Muscle of back (tissue), 3 donors: ENCODE measurements at regions not wholly inside any gene's neighbourhood (a gene's known extent, or its start where the extent isn't known, plus 50 kb on each side); places are given as distances from the start of the nearest gene placed in this dataset.
"Not testable (repeated sequence)": the region's sequence is repeated elsewhere in the genome, so short reads cannot be mapped to it uniquely, and the experiment has no call there.

Experiments
- DNase-seq, 3 donors: peaks; one replicate each; pipeline versions ENCODE4 v3.0.0 to v3.0.0-alpha.2; 2013

DNA sequence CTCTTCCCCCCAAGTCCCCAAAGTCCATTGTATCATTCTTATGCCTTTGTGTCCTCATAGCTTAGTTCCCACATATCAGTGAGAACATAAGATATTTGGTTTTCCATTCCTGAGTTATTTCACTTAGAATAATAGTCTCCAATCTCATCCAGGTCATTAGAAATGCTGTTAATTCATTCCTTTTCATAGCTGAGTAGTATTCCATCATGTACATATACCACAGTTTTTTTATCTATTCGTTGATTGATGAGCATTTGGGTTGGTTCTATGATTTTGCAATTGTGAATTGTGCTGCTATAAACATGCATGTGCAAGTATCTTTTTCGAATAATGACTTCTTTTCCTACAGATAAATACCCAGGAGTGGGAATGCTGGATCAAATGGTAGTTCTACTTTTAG lies 359.6 kb downstream of the ADAMTS20 start:
- not testable (repeated sequence) for DNase-seq

- no peak for DNase-seq
These were observed 371.8 kb downstream of the ADAMTS20 start for GRCh38 chr12:43180242-43180641.

- peak; percentile 33 to 70 (median 40) for DNase-seq
These were observed 372.5 kb downstream of the ADAMTS20 start for GRCh38 chr12:43179486-43179885.

- peak in 1 of 3 donors; percentile 52 for DNase-seq
These were observed 374.7 kb downstream of the ADAMTS20 start for GRCh38 chr12:43177276-43177675.

GRCh38 chr12:43169115-43169681 lies 382.8 kb downstream of the ADAMTS20 start:
- no peak for DNase-seq

- peak in 1 of 3 donors; percentile 46 for DNase-seq
These were observed 384.3 kb downstream of the ADAMTS20 start for GRCh38 chr12:43167691-43168090.

- no peak for DNase-seq
These were observed 386.7 kb downstream of the ADAMTS20 start for GRCh38 chr12:43165351-43165750.

DNA sequence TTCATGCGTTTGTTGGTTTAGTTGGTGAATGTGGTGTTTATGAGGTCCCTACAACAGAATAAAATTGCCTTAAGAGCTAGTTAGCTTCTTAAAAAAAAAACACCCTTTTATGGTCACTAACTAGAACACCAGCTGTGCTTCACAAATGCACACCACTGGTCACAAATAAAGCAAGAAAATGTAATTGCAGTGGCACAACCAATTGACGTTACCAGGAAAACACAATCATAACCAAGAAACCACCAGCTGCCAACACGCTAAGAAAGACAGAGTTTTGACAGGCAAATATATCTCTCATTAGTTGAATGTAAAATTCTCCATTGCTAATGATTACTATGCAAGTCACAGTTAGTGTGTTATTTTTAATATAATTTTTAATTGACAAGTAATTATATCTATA lies 389.9 kb downstream of the ADAMTS20 start:
- no peak for DNase-seq

GRCh38 chr12:43159506-43159905 lies 392.5 kb downstream of the ADAMTS20 start:
- no peak for DNase-seq

GRCh38 chr12:43158126-43158525 lies 393.9 kb downstream of the ADAMTS20 start:
- DNase-seq: no peak

- DNase-seq: no peak
These were observed 396.6 kb downstream of the ADAMTS20 start for GRCh38 chr12:43155376-43155775.

DNA sequence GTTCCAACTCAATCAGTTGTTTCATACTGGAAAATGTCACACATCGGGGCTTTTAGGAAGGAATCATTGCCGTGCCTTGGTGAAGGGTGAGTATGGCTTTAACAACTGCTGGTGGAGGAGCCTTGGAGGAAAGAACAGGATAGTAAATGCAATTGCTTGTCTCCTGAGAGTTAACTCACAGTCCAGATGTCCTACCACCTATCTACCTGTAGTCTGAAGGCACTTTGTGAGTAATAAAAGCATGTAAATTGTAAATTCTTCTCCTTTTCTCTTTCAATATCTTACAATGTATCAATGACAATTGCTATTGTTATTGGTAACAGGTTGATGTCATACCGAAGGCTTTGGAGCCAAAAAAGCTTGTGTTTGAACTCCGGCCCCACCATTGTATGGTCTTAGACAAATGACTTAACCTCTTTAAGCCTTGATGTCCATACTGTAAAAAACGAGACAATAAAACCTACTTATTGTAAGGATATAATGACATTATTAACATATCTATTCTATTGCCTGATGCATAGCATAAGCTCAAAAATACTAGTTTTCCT lies 397.4 kb downstream of the ADAMTS20 start:
- no peak for DNase-seq

- DNase-seq: peak; percentile 51 to 71 (median 67)
These were observed 400.5 kb downstream of the ADAMTS20 start for GRCh38 chr12:43151441-43151981.

DNA sequence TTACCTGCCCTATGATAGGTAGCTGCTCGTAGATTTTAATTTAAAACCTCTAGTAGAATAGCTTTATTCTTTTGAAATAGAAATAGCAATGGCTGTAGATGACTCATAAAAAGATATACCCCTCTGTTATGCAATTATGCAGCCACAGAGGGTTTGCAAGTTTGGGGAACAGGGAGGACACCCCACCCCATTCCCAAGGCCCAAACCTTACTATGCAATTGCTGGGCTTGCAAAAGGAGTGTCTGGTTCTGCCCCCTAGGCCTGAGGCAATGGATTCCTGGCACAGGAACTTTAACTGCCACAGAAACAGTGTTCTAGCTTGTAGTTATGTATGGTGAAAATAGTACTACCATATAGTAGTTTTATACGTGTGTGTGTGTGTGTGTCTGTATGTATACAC lies 403.3 kb downstream of the ADAMTS20 start:
- DNase-seq: no peak

GRCh38 chr12:43147878-43148277 lies 404.1 kb downstream of the ADAMTS20 start:
- peak in 1 of 3 donors; percentile 59 for DNase-seq

DNA sequence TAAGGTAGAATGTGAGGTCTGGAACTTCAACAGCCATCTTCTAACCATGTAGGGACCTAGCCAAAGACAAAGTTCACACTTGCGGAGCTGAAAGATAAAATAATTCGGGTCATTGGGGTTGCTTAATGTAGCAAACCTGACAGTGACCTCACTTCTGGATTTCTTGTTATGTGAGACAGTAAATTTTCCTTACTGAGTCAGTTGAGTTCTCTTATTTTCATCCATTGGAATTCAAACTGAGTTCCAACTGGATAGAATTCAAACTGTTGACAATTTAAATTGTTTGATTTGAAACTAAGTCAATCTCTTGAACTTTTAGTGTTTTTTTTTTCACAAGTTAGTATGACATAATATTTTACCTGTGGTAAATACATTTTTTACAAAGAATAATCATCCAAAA lies 406.5 kb downstream of the ADAMTS20 start:
- DNase-seq: peak in 1 of 3 donors; percentile 50

GRCh38 chr12:43143278-43143677 lies 408.7 kb downstream of the ADAMTS20 start:
- no peak for DNase-seq

GRCh38 chr12:43132291-43132690 lies 419.7 kb downstream of the ADAMTS20 start:
- DNase-seq: no peak

GRCh38 chr12:43131301-43131700 lies 420.7 kb downstream of the ADAMTS20 start:
- DNase-seq: no peak

GRCh38 chr12:43127886-43128549 lies 424.0 kb downstream of the ADAMTS20 start:
- no peak for DNase-seq

GRCh38 chr12:43126652-43127375 lies 425.2 kb downstream of the ADAMTS20 start:
- peak in 1 of 3 donors; percentile 58 for DNase-seq

DNA sequence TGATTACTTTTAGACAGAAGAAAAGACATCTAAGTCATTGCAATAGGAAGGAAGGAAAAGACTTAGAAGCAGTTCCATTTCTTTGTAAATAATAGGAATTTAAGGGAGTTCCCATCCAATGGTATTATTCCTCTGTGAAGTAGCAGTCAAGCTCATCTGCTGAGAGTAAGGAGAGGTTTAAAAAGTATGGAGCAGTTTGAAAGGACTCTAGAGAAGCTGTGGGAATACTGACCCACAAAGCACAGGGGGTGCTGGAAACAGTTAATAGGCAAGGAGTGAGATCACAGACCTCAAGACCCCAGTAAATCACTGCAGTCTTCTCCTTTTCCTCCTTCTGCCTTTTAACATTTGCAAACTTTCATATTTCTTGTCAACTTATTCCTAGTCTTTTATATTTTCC lies 428.5 kb downstream of the ADAMTS20 start:
- DNase-seq: peak in 2 of 3 donors; percentile 53 to 77
